GM21447 (cell line): ENCODE measurements at regions not wholly inside any gene's neighbourhood (a gene's known extent, or its start where the extent isn't known, plus 50 kb on each side); places are given as distances from the start of the nearest gene placed in this dataset.

Experiments used
- ATAC-seq: cut with Tn5 transposase; IDR thresholded peaks from one replicate; pipeline ENCODE4 v1.9.1; 2021; ENCODE audit not compliant: unreplicated experiment

DNA sequence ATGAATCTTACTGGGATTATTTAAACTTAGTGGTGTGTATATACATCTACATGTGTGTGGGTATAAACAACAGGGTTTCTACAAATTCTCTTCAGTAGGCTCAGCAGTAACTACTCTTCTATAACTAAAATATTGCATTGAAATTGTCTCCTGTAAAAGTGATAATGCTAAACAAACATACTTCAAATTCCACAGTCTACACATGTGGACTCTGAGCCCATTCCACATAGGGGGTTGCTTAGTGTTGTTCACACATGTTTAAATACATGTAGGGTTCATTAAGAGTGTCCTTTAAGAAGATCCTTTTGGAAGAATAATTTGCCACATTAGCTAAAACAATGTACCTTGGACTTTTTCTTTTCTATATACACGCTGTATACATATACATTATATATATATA, 152.8 kb upstream of the VRK2 start:
- ATAC-seq = no peak

DNA sequence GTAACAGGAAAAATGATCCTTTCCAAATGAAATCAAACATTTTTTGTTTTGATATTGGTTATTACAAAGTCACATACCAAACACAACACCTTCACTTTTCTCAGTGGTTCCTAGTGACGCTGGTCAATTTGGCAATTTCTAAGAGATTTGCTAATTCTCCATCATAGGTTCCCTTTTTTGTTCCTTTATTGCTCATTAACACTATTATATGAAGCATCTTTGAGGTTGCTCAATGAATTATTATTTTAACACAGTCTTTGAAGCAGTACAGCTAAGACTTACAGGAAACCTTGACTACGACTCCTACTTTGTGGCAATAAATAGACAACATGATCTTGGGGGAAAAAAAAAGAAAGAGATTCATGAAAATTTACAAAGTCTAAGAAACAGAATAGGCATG, 152.2 kb upstream of the VRK2 start:
- ATAC-seq = no peak

DNA sequence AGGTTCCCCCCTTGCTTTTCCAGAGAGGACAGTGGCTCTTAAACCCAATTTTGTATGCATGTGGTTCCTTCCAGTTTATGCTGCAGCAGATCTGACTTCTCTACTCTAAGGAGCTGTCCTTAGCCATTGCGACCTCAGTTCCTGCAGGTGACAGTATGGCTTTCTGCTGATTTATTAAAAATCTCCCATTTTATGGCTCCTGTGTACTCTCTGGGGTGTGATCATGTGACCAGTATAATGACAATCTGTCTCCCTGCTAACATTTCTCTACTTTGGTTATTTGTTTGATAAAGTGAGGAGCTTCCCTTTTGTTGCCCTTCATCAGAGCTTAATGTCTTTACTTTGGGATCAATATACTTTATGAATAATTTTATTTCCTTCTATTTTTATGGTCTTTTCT, 148.7 kb upstream of the VRK2 start:
- ATAC-seq = no peak

DNA sequence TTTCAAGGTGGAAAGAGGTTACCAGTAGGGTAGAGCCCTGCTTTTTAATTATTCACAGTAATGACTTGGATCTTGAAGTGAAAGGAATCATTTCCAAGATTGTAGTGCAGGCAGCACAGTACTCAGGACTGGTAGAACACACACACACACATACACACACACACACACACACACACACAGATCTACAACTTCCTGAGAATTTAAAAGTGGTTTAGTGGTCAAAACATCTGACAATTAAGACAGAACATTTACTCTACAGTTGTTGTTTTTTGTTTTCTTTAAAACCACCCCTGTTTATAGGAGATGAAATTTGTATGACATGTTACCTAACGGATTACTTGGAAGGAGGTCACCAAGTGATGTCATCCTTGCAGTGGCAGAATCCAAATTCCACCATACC, 146.7 kb upstream of the VRK2 start:
- ATAC-seq = no peak

DNA sequence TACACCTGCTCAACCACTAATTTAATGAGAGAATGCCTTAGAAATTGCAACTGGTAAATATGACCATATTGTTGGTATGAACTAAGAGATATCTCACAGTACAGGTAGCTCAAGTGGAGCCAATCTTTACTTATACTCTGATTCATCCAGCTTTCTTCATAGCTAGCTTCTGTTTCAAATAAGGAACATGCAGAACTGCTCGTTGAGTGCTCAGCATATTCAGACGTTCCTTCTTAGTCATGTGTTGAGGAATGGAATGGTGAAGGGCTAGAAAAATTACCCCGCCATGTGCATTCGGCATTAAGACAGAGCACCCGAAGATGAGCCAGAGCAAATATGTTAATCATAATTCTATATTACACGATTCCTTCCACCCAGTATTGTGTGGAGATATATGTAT, 144.0 kb upstream of the VRK2 start:
- no peak for ATAC-seq

DNA sequence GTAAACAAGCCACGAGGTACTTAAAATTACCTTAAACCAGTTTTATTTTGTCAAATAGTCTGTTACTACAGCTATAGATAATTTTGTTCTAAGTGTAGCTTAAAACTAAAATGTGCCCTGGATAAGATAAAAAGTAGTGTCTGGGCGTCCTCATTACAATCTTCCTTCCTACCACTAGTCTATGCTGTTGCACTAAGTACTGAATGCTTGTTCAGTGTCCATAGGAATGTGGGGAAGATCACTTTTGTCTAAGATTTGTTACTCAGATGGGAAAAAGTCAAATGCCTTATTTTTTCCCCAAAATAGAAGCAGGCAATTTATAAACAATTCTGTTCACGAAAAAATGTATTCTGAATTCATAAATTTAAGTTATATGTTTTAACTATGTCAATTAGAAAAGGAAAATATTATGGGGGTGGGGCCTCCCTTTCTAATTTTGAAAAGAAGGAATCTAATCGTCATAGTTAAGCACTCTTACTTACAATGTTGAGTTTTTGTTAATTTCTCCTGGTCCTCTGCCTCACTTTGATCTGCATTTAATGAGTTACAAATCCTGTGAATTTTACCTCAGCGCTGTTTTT, 140.4 kb upstream of the VRK2 start:
- peak; percentile 69 for ATAC-seq

DNA sequence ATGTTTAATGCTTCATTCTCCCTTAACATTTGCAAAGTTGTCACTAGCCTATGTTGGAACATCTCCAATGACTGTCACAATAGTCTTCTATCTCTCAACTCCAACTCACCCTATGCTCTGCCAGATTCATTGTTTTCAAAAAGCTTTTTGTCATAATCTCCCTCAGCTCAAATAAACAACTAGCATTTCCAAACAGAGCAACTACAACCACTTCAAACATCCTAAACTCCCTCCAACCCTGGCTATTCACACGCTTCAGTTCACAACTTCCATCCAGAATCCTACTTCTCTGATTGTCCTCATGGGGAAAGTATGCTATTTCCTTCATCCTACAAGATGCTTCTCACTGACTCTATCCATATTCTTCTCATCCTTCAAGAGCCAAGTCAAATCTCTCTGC, 139.2 kb upstream of the VRK2 start:
- no peak for ATAC-seq

DNA sequence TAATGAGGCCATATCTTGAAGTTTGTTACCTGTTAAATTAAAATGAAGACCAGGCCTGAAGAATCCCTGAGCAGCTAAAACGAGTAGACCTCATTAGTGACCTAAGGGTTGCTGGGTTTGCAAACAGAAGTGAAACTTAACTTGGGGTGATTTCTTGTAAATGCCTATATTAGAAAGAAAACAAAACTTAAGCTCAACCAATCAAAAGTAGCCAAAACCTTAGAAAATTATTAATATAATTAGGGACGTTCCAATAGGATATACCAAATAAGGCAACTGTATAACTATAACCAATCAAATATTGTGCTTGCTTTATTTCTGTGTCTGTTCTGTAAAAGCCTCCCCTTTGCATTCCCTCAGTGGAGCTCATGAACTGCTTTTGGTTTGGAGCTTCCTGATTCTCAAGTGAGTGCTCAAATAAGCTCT, 137.9 kb upstream of the VRK2 start:
- peak; percentile 68 for ATAC-seq

DNA sequence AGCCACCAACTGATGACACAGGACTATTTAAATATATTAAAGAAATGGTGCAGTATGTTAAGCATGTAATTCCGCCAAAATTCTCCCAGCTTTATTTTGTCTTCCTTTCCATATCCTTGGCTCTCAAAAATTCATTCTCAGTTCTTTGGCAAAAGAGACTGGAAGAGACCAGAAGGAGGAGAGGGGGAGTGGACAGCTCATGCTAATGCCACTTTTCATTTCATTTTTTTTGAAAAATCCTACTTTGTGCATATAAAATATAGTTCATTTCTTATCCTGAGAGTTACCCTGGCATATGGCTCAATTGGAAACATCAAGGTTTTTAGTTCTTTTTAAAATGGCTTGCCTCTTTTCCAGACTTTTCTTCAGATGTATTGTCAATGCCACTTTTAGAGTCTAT, 128.5 kb upstream of the VRK2 start:
- ATAC-seq = no peak

DNA sequence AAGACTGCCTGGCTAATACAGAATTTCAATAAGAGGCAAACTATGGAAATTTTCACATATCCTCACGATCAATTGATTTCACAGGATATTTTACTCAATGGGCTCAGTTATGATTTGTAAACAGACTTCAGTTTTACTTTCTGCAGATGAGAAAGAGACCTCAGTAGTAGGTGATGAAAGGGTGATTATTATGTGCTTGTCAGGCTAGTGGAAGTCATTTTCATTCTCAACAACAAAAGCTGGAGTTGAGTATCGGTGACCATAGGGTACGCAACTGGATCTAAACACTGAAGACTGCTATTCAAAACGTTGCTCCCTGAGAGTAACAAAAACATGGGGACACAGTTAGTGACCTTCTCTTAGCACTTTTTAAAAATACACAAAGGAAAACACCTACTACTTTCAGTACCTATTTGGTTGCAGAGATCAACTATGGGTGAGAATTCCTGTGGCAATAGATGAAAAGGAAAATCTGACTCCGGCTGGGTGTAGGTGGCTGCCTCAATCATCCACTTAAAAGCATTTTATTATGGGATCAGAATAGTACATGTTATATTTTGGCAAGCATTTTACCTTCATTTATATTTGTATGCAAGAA, 126.2 kb upstream of the VRK2 start:
- no peak for ATAC-seq

DNA sequence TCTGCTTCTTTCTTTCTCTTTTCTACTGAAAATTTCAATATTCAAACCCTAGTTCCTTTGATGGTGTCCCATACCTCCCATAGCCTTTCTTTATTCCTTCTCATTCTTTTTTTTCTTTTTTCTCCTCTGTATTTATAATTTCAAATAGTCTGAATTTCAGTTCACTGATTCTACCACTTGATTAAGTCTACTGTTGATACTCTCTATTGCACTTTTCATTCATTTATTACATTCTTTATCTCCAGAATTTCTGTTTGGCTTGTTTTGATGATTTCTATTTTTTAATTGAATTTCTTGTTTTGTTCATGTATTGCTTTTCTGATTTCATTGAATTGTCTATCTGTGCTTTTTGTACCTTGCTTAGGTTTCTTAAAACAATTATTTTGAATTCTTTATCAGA, 111.9 kb upstream of the VRK2 start:
- ATAC-seq = no peak

DNA sequence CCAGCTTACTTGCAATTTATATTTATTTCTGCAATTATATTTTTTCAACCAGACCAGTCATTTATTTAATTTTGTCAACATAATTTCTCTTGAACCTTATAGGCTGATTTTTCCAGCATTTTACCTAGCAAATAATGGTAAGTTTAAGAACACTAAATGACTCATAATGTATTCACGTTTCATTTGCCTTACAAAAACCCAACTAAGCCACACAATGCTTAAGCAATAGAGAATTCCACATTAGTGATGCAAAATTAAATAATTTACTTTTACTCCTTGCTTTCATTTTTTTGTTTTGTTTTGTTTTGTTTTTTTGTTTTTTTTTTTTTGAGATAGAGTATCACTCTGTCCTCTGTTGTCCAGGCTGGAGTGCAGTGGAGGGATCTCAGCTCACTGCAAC, 110.4 kb upstream of the VRK2 start:
- ATAC-seq = no peak

DNA sequence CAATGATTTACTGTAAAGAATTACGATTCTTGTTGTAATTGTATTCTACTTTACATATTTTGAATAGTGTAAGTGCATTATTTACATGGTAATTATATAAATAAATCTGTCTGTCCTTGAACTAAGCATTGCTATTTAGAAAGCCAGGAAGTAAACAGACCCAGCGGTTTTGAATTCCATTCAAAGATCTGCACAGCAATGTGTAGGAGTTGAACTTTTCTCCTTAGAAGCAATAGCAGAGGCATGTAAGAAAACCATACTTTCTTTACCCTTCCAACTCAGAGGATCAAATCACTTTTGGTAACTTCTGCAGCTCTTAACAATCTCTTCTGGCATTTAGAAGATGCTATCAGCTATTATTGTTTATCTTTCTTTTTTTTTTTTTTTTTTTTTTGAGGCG, 109.2 kb upstream of the VRK2 start:
- ATAC-seq = no peak

DNA sequence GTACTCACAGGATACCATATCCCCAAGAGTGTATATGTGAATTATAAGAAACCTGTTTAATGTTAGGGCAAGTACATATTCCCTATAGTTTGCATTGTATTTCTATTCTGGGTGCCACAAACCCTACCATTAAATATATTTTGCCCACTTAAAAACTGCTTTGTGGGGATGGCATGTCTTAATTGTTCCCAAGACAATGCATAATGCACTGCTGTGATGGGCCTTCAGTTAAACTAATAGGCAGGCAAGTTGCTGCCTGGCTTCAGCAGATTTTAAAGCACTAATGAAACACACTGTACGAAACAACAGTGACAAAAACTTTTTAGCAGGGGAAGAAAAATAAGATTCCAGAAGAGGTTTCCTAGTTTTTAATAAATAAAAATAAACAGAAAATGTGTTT, 104.8 kb upstream of the VRK2 start:
- no peak for ATAC-seq

DNA sequence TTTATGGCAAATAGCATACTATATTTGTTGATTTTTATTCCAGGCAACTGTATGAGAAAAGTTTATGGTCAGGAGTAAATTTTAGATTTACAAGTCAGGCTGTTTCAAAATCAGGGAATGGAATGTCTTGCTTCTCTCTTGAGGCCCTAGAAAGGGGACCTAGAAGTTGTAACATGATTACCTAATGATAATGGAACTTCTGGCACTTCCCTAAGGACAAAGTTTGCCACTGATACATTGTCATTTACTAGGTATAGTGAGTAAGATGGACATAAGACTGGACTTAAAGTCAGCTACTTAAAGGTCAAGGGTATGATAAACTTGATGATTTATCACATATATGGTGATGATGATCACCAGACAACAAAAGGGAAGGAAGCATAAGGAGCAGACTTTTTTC, 103.3 kb upstream of the VRK2 start:
- ATAC-seq = no peak

DNA sequence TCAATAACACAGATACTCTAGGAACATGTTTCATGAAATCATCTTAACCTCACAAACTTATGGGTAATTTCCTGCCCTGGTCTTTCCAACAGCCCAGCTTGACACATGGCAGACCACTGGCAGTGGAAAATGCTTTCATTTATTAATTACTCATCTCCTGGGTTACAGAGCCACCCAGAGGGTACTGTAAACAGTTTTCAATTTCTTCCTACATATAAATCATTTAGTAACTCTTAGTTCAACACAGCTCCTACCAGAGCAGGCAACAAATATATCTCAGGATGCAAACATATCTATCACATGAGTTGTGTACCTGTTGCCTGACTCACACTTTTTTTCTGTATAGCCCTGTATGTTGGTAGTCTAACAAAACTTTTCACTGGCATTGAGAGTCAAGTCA, 99.2 kb upstream of the VRK2 start:
- no peak for ATAC-seq

DNA sequence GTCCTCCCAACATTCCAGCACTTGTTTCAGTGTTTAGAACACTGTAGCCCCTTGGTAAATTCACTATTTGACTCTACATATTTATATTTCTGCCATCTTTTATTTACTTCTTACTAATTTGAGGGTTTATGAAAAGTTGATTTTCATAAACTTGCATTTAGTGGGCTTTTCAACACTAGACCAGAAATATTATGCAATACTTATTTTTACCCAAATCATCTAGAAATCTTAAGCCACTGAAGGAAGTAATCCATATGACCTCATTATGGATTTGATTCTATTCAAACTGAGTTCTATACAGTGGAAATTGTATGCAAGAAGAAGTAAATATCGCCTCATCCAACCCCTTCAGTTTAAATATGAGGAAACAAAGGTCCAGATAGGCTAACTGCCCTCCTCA, 92.6 kb upstream of the VRK2 start:
- no peak for ATAC-seq

DNA sequence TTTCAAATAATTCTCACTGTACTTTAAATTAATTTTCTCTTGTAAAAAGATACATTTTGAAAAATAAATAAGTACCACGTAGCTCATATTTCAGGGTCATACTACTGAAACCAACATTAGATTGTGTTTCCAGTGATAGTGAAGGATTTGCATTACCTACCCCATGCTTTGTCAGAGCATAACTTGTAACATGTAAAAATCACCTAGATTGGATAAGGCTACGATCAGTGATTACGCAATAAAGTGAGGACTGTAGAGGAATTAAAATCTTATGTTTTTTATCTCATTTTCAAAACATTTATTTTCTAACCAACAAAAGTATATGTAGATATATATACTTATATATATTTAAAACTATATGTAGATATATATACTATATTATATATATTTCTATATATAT, 89.4 kb upstream of the VRK2 start:
- ATAC-seq = no peak

DNA sequence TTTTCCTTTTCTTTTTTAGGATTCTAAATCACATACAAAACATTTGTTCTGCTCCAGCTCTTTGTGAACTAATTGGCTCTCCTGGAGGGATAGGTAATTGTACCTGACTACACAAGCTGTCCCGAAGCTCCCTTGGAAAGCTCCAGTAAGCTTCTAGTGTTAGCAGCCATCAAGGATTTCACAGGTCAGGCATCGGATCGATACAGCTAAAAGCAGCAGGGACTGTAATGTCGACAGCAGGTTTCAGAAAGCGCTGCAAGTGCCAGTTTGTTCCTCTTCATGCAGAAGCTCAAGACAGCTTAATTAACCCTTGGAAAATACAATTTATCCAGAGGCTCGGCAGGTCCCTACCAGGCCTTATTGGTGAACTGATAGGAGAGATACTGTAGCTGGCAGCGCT, 87.2 kb upstream of the VRK2 start:
- no peak for ATAC-seq

DNA sequence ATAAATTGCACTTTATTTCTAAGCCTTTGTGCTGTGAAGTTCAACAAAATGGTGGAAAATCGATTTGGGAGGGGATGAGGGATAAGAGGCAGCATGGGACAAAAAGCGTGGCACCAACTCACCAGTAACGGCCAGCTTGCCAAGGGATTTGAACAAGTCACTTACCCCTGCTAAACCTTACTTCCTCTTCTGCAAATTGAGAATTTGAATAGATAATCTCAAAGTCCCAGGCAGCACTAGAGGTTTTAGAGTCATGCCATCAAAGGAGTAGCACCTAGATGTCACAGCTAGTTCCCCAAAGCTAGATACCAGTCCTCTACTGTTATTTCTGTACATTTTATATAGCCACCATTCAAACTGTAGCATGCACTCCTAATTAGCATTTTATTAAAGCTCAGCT, 83.7 kb upstream of the VRK2 start:
- no peak for ATAC-seq

DNA sequence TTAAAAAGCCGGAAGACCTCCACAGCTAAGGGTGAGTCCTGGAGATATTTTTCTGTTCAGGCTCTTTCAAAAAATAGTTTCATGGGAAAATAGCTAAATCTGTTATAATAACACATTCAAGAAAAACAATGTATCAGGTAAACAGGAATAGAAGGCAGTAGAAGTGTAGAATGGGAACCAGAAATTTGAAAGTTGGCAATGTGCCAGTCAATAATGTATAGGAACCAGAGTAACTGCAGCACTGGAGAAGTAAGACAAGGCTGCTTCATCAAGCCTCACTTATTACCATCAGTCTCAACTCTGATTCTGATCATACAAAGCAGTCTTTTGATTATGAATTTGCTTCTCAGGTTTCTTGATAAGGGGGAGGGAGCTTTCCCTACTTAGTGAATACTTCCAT, 81.4 kb upstream of the VRK2 start:
- ATAC-seq = no peak

DNA sequence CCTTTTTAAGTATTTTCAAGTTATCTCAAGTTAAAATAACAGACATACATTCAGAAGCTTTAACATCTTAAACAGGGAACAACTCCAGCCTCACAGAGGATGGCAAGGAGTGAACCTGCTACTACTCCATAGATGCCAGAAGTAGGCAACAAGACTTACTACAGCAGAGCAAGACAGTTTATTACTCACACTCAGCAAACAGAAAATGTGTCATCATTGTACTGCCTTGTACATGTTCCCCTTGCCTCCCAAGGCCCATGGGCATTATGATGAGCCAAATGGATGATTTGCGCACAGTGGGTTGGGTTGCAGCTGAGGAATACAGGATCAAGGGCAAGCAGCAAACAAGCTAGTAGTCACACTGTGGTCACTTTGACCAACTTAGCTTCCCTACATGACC, 80.6 kb upstream of the VRK2 start:
- ATAC-seq = no peak

DNA sequence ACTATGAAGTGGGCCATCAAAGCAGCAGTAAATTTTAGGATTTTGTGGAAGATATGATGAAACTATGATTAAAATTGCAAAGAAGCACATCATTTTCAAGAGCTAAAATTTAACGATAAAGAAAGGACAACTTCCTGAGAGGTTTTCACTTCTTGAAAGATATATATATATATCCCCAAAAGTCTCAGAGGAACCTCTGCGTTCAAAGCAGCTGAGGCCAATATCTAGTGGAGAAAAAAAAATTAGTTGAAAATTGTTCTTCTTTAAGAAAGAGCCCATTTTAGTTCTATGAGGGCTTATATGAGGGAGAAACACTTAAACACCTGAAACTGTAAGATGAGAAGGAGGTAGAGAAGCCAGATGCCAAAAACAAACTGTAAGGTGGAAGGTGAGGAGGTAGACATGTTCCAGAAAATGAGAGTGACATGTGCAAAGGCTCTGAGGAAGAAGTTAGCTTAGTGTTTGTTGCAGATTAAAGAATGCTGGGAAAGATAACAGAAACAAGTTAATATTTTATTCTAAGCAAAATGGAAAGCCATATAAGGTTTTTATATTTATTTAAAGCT, 72.9 kb upstream of the VRK2 start:
- ATAC-seq = no peak
